Coronary artery (tissue), 2 donors: ENCODE measurements at regions not wholly inside any gene's neighbourhood (a gene's known extent, or its start where the extent isn't known, plus 50 kb on each side); places are given as distances from the start of the nearest gene placed in this dataset.
"Not testable (repeated sequence)": the region's sequence is repeated elsewhere in the genome, so short reads cannot be mapped to it uniquely, and the experiment has no call there.

Experiments used
- DNase-seq: peaks from one replicate; pipeline ENCODE4 v3.0.0-alpha.2; 2017; ENCODE audit warnings: low spot score
- H3K27ac ChIP-seq, 2 donors: fragments of 200-600 bp; sonication (generic); one replicate each; pipeline ENCODE4 v1.5.1; 2016 to 2019
- H3K4me3 ChIP-seq: fragments of 200-600 bp; sonication (generic); 2 replicates; pipeline ENCODE4 v1.5.1; 2016; ENCODE audit warnings: mild to moderate bottlenecking, moderate library complexity
- TF ChIP-seq, protein P1 (sequence below): fragments of 200-600 bp; sonication (generic); IDR thresholded peaks from one replicate; pipeline ENCODE4 v1.5.1; 2019; ENCODE audit warnings: antibody characterized with exemption

DNA sequence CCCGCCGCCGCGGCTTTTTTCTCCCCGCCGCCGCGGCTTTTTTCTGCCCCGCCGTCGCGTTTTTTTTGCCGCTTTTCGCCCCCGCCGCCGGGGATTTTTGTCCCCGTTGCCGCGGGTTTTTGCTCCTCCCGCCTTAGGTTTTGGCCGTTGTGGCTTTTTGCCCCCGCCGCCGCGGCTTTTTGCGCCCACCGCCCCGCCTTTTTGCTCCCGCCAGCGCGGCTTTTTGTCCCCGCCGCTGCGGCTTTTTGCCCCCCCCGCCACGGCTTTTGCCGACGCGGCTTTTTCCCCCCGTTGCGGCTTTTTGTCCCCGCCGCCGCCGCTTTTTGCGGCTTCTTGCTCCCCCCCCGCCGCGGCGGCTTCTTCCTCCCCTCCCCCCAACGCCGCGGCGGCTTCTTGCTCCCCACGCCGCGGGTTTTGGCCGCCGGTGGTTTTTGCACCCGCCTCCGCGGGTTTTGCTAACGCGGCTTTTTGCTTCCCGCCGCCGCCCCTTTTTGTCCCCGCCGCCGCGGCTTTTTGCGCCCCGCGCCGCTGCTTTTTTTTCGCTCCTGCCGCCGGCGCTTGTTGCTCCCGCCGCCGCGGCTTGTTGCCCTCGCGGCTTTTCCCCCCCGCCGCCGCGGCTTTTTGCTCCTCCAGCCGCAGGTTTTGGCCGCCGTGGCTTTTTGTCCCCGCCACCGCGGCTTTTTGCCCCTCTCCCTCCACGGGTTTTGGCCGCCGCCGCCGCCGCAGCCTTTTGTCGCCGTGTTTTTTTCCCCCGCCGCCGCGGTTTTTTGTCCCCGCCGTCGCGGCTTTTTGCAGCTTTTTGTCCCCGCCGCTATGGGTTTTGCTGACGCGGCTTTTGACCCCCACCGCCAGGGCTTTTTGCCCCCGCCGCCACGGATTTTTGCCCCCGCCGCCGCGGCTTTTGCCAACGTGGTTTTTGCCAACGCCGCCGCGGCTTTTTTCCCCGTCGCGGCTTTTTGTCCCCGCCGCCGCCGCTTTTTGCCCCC, 150.3 kb downstream of the KCNJ18 start:
- TF ChIP-seq, protein P1, sequence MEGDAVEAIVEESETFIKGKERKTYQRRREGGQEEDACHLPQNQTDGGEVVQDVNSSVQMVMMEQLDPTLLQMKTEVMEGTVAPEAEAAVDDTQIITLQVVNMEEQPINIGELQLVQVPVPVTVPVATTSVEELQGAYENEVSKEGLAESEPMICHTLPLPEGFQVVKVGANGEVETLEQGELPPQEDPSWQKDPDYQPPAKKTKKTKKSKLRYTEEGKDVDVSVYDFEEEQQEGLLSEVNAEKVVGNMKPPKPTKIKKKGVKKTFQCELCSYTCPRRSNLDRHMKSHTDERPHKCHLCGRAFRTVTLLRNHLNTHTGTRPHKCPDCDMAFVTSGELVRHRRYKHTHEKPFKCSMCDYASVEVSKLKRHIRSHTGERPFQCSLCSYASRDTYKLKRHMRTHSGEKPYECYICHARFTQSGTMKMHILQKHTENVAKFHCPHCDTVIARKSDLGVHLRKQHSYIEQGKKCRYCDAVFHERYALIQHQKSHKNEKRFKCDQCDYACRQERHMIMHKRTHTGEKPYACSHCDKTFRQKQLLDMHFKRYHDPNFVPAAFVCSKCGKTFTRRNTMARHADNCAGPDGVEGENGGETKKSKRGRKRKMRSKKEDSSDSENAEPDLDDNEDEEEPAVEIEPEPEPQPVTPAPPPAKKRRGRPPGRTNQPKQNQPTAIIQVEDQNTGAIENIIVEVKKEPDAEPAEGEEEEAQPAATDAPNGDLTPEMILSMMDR = no peak
- DNase-seq = no peak
- H3K27ac ChIP-seq = no peak overlapping the region
- H3K4me3 ChIP-seq = no peak overlapping the region

DNA sequence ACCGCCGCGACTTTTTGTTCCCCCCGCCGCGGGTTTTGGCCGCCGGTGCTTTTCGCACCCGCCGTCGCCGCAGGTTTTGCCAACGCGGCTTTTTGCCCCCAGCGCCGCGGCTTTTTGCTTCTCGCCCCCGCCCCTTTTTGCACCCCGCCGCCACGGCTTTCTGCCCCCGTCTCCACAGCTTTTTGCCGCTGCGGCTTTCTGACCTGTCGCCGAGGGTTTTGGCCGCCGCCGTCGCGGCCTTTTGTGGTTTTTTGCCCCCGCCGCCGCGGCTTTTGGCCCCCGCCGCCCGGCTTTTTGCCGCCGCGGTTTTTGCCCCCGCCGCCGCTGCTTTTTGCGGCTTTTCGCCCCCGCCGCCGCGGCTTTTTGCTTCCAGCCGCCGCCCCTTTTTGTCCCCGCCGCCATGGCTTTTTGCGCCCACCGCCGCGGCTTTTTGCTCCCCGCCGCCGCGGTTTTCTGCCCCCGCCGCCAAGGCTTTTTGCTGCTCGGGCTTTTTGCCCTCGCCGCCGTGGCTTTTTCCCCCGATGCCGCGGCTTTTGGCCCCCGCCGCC, 151.1 kb downstream of the KCNJ18 start:
- TF ChIP-seq, protein P1 = no peak
- no peak overlapping the region for H3K4me3 ChIP-seq
- DNase-seq = no peak
- no peak overlapping the region for H3K27ac ChIP-seq

DNA sequence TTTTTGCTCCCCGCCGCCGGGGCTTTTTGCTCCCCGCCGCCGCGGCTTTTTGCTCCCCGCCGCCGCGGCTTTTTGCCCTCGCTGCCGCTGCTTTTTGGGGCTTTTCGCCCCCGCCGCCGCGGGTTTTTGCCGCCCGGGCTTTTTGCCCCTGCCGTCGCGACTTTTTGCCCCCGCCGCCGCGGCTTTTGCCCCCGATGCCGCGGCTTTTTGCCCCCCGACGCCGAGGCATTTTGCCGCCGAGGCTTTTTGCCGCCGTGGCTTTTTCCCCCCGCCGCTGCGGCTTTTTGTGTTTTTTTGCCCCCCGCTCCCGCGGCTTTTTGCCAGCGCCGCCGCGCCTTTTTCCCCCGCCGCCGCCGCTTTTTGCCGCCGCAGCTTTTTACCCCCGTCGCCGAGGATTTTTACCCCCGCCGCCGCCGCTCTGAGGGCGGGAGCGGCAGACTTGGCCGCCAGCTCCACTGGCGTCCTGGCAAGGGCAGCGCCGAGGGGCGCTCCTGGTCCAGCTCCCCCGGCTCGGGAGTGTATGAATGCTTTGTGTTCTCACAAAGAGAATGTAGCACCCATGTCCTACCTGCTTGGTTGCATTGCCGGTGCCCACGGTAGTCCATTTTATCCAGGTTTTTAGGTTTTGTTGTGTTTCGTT, 151.7 kb downstream of the KCNJ18 start:
- no peak overlapping the region for H3K4me3 ChIP-seq
- TF ChIP-seq, protein P1 = no peak
- DNase-seq = no peak
- no peak overlapping the region for H3K27ac ChIP-seq

DNA sequence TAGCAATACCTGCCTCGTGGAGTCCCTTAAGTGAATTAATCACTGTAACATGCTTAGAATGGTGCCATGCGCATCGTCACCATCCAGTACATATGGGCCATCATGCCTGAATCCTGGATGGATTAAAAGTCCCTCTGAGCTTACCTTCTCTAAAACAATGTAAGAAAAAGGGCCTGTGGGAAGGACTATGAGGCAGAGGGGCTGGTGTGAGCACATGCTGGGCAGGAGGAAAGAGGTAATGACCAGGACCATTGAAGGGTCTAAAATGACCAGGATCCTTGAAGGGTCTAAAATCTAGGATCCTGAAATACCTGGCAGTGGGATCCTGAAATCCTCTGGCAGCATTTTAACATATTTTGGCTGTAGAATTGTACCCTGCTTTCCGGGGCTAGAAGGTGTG, 156.2 kb downstream of the KCNJ18 start:
- not testable (repeated sequence) for H3K4me3 ChIP-seq, H3K27ac ChIP-seq, DNase-seq

DNA sequence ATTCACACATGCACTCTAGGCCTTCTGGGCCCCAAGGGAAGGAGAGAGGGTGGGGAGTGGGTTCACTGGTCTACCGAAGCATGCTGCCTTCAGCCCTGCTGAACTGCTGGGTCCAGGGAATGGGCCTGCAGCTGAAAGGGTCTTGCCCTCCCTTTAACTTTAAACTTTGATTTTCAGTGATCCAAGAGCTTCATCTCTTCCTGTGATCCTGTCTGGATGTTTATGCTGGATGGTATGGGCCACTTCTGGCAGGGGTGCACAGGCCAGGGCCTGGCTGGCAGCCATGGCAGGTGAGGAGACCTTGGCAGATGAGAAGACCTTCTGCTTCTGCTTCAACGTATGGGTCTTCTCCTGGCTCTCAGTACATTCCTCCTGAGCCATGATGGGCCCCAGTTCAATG, 156.7 kb downstream of the KCNJ18 start:
- not testable (repeated sequence) for DNase-seq, H3K4me3 ChIP-seq, H3K27ac ChIP-seq

DNA sequence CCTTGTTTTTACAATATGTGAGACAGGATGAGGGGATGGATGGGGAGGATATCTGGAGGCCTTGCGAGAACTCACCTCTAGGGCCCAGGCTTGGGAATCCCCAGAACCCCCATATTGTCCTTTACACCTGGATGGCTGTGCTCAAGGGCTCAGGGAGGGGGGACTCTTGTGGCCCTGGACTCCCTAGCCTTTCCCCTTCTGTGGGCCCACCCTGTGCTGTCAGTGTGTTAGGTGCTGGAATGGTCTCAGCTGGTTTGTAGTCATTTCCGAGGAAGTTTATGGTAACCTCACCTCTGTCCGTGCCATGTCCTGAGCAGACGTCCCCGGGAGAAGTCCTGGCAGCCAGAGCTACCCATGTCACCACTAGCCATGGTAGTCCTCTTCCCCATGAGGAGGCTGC, 158.3 kb downstream of the KCNJ18 start:
- not testable (repeated sequence) for H3K4me3 ChIP-seq, DNase-seq, H3K27ac ChIP-seq
